ENCODE measurements at regions not wholly inside any gene's neighbourhood (a gene's known extent, or its start where the extent isn't known, plus 50 kb on each side); places are given as distances from the start of the nearest gene placed in this dataset.

DNA sequence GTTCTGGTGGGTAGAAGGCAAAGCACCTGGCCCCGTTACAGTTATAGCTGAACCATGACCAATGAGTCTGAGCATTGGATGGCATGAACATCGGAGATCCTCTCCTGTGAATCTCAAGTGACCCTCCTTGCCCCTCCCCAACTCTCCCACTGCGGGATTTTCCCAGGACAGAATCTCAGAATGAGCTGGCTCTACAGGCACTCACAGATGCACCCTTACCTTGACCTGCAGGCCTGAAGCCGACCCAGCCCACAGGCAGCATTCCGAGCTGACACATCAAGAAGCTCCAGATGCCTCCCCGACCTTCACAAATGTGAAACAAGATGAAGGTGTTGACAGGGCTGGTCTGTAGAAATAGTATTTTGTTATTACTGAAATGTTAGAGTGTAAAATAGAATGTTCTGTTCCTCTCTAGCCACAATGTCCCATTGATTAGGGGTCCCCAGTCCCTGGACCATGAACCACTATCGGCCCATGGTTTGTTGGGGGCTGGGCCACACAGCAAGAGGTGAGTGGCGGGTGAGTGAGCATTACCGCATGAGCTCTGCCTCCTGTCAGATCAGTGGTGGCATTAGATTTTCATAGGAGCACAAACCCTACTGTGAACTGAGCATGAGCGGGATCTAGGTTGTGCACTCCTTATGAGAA lies 263.4 kb downstream of the AUH start:
- no peak for DNase-seq (ENCODE audit: low read depth in 2 of 2)

DNA sequence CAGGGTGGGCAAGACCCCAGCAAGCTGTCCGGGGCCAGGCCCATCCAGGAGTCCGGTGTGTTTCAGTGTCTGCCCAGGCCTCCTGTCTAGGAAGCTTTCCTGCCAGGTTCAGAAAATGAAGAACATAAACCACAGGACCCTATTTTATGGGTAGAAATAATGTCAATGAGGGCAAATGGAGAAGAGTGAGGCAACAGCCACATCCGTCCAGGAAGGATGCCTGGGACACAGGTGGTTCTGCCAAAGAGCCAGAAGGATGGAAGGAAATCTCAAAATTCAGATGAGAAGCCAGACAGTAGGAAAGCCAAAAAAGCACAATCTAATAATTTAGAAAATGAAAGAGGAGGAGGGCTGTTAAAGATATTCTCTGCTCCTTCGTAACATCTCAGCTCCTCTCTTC lies 262.3 kb downstream of the AUH start:
- no peak for DNase-seq (ENCODE audit: low read depth in 2 of 2)

DNA sequence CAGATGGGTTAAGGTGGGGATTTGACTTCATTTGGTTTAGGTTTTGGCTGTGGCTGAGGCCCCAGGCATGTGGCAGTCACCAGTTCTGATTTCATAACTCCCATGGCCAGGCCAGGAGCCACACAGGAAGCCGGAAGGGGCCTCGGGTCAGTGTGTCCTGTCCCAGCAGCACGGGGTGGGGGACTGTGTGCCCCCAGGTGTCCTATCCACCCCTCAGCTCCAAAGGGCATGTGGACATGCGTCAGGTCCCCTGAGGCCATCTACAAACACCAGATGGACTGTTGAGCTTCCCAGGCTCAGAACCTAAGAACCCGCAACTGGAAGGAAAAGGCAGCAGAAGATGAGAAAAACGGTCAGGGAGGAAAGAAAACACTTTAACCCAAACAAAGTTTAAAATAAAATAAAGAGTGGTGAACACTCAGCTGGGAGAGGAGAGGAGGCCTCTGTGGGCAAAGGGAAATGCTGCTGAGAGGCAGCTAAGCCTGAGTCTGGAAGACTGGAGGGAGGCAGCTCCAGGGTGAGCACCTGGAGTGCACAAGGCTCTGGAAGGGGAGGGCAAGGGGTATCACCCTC lies 260.8 kb downstream of the AUH start:
- no peak for DNase-seq (ENCODE audit: low read depth in 2 of 2)

- DNase-seq (ENCODE audit: low read depth in 2 of 2): peak; percentile 59 to 66
Measured at GRCh38 chr9:91101611-91102168, 260.0 kb downstream of the AUH start.

- no peak for DNase-seq (ENCODE audit: low read depth in 2 of 2)
Measured at GRCh38 chr9:91102269-91102668, 259.4 kb downstream of the AUH start.

DNA sequence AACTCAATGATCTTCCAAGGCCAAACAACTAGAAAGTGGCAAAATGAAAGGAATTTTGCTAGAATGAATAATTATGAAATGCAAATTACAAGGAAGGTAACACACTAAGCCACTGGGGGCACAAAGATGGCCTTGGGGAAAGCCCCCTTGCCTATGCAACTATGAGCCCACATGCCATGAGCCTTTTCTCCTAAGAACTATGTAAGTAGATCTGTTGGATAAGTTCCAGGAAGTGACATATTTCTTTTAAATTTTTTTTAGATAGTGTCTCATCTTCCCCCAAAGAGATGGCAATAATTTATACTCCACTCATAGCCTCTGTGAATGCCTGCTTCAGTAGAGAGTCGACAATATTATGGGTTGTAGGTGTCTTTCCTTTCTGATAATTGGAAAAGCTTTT lies 257.8 kb downstream of the AUH start:
- DNase-seq (ENCODE audit: low read depth in 2 of 2): no peak

DNA sequence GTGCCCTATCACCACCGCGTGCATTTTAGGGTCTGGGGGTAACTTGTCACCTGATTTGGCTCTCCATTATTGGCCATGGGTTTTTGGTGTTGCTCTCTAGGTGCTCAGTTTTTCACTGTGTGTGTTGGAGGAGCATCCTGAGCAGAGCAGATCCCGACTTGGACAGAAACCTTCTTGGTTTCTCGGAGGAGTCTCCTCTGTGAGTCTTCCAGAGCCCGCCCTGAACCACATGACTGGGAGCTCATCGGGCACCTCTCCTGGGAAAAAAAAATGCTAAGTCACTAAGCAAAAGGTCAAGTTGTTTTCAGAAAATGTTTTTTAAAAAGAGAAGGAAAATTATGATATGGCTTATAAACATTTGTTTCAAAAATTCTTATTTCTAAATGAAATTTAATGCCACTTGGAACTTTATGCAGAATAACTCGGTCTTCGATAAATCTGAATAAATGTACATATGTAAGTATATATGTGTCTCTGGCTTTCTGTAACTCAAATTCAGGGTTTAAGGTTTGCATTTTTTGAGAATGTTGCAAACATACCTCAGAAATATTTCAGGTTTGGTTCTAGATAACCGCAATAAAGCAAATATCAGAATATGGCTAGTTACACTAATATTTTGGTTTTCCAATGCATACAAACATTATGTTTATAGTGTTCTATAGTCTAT lies 255.2 kb downstream of the AUH start:
- DNase-seq (ENCODE audit: low read depth in 2 of 2): no peak

DNA sequence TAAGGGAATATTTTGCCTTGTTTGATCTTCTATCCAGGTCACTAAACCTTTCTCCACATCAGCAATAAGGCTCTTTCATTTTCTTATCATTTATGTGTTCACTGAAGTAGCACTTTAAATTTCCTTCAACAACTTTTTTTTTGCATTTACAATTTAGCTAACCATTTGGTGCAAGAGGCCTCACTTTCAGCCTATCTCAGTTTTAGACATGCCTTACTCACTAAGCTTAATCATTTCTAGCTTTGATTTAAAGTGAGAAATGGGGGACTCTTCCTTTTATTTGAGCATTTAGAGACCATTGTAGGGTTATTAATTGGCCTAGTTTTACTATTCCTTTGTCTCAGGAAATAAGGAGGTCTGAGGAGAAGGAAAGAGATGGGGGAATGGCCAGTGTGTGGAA lies 250.5 kb downstream of the AUH start:
- DNase-seq (ENCODE audit: low read depth in 2 of 2): no peak

DNA sequence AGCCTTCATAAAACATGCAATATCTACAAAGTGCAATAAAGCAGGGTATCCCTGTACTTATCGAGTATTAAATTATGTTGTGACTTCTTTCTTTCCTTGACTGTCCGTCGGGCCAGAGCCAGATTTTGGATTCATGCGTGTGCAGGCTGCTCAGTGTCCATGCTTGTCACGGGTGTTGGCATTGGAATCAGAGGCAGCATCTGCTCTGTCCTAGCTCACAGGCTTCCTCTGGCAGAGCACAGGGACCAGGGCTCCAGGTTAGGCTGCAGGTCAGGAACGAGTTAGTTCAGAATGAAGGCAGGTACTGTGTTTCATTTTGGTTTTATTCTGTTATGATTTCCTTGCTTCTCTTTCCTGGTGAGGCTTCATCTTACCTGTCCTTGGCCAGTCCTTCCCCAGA lies 249.8 kb downstream of the AUH start:
- DNase-seq (ENCODE audit: low read depth in 2 of 2): no peak

DNA sequence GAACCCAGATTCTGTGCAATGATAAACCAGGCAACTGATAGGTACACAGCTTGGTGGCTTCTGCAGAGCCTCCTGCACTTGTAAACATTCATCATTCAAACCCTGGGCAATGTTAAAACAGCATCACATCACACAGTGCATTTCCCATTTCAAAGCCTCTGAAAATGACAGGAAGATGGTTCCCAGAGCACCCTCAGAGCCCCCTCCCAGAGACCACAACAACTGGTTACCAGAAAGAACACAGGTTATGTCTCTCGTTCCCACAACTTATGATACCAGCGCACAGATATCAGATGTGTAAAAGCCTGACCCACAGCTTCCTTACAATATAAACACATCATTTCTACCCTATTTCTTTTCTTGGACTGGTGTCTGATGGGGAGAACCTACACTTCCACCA lies 248.7 kb downstream of the AUH start:
- no peak for DNase-seq (ENCODE audit: low read depth in 2 of 2)

- no peak for DNase-seq (ENCODE audit: low read depth in 2 of 2)
Measured at GRCh38 chr9:91114450-91114849, 247.3 kb downstream of the AUH start.

- no peak for DNase-seq (ENCODE audit: low read depth in 2 of 2)
Measured at GRCh38 chr9:91116211-91116610, 245.5 kb downstream of the AUH start.

DNA sequence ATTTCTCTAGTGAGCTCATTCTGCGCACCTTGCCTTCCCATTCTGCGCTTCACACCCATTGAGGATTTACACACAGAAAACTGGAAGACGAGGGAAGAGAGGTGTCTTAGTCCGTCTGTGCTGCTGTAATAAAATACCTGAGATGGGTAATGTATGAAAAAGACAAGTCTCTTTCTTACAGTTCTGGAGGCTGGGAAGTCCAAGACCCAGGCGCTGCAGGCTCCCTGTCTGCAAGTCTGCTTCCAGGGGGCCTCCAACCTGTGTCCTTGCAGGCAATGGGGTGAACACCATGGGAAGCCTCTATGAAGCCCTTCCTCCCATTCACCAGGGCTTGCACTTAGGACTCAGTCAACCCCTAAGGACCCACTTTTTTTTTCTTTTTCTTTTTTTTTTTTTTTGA lies 245.0 kb downstream of the AUH start:
- no peak for DNase-seq (ENCODE audit: low read depth in 2 of 2)

GRCh38 chr9:91117474-91117891 lies 244.2 kb downstream of the AUH start:
- no peak for DNase-seq (ENCODE audit: low read depth in 2 of 2)

DNA sequence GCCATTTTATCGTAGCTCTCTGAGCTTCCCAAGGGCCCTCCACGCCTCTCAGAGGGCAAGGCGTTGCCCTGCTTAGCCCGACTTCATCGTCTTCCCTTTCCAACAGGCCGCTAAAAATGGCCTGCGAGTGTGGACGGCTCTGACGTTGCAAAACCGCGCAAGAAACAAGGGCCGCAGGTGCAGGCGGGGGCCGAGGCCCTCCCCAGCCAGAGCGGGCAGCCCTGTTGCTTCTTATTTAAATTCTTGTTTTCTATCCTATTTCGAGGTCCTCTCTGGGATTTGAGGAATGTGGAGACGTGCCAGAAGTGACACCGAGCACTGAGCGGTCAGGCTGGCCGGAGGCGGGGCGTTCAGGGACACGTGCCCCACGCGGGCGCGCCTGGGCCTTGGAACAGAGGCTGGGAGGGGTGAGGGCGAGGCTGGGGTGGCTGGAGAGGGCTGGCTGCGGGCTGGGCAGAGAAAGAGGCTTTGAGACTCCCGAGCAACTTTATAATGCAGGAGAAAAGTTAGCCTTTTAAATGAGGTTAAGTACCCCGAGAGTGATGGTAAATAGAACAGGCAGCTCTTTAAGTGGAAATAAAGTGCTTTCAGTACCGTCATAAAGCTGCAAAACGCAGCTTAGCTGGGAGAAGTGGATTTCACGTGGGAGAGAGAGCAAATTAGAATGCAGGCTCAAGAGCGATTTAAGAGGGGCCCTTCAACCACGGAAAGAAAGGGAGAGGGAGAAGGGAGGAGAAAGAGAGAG lies 243.6 kb downstream of the AUH start:
- no peak for DNase-seq (ENCODE audit: low read depth in 2 of 2)

GRCh38 chr9:91118704-91119025 lies 243.1 kb downstream of the AUH start:
- DNase-seq (ENCODE audit: low read depth in 2 of 2): no peak

DNA sequence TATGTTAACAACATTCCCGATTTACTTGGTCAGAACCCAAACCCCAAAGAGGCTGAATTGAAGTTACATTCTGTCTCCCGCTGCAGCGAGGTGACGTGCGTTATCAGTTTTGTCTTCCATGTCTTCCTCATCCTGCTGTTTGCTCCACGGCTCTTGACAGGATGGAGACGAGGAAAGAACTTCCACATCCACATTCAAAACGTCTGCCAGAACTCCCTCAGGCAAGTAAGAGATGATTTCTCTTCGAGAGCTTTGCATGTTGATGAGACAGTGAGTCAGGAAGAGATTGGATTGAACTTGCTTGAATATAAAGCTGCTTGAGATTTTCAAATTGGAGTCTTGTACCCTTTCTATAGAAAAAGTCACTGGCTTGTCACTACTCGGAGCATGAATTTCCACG lies 242.6 kb downstream of the AUH start:
- no peak for DNase-seq (ENCODE audit: low read depth in 2 of 2)

- DNase-seq (ENCODE audit: low read depth in 2 of 2): no peak
Measured at GRCh38 chr9:91119679-91120078, 242.0 kb downstream of the AUH start.

GRCh38 chr9:91120200-91120599 lies 241.5 kb downstream of the AUH start:
- DNase-seq (ENCODE audit: low read depth in 2 of 2): no peak

DNA sequence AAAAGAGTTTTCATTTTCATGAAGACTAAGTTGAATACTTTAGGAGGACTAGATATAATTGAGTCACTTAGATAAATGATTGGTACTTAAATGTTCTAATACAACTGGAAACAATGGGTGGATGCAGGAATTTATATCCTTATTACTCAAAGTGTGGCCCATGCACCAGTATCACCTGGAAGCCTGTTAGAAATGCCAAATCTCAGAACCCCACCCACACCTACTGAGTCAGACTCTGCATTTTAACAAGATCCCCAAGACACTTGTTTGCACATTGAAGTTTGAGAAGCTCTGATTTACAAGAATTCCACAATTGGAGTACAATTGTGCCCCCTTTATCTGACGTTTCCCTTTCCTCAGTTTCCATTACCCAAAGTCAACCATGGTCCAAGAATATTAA lies 239.0 kb downstream of the AUH start:
- no peak for DNase-seq (ENCODE audit: low read depth in 2 of 2)

DNA sequence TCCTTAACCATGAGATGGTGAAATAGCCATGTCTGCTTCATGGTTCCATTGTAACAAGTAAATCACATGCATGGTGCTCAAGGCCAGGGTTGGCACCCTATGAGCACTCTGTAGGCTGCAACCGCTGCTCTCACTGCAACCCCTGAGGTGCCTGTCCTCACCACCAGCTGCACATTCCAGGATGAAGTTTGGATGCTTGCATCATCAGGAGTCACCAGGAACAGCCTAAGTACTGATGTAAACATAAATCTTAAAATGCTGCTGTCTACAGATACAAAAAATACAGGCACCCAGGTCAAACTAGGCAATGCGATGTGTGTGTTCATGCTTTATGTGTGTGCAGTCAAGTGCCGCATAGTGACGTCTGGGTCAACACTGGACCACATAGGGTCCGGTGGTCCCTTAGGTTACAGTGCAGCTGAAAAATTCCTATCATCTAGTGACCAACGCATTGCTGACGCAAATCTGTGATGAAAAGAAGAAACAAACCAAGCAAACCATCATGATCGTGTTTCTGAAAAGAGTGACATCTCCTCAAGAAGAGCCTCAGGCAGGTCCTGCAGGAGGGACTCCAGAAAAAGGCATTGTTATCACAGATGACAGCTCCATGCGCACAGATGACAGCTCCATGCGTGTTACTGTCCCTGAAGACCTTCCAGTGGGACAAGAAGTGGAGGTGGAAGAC lies 234.8 kb downstream of the AUH start:
- no peak for DNase-seq (ENCODE audit: low read depth in 2 of 2)

DNA sequence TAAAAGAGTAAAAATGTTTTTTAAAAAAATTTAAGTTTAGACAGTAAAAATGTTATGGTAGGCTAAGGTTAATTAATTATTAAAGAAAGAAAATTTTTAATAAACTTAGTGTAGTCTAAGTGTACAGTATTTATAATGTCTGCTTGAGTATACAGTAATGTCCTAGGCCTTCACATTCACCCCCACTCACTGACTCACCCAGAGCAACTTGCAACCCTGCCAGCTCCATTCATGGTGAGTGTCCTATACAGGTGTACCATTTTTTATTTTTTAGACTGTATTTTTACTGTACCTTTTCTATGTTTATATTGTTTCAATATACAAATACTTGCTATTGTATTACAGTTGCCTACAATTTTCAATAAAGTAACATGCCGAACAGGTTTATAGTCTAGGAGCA lies 234.1 kb downstream of the AUH start:
- no peak for DNase-seq (ENCODE audit: low read depth in 2 of 2)

Measured in stimulated activated CD8-positive, alpha-beta memory T cell treated with anti-CD3 and anti-CD28 coated beads, Interleukin-7, amount 100 ng/mL, for 4 hours (primary cell).